AG09319 (cell line): ENCODE measurements at regions not wholly inside any gene's neighbourhood (a gene's known extent, or its start where the extent isn't known, plus 50 kb on each side); places are given as distances from the start of the nearest gene placed in this dataset.

Experiments
- DNase-seq: peaks from one replicate; pipeline ENCODE4 v3.0.0-alpha.2; 2010; ENCODE audit warnings: low read depth; ENCODE audit errors: extremely low read depth
- CTCF ChIP-seq: IDR thresholded peaks from 2 replicates; pipeline ENCODE4 v1.5.1; 2011; ENCODE audit warnings: low read depth, mild to moderate bottlenecking, inconsistent platforms, low read length, moderate library complexity

- no peak for DNase-seq
- no peak for TF ChIP-seq CTCF
Observed at GRCh38 chr18:51371929-51372328, 174.4 kb upstream of the MEX3C start.

GRCh38 chr18:51382081-51382480 is 184.6 kb upstream of the MEX3C start:
- no peak for DNase-seq
- no peak for TF ChIP-seq CTCF

GRCh38 chr18:51383116-51383515 is 185.6 kb upstream of the MEX3C start:
- no peak for TF ChIP-seq CTCF
- no peak for DNase-seq

- no peak for TF ChIP-seq CTCF
- DNase-seq: no peak
Observed at GRCh38 chr18:51383711-51384110, 186.2 kb upstream of the MEX3C start.

GRCh38 chr18:51385270-51385669 is 187.8 kb upstream of the MEX3C start:
- no peak for DNase-seq
- no peak for TF ChIP-seq CTCF

GRCh38 chr18:51390702-51391101 is 193.2 kb upstream of the MEX3C start:
- TF ChIP-seq CTCF: no peak
- DNase-seq: no peak

- TF ChIP-seq CTCF: no peak
- DNase-seq: no peak
Observed at GRCh38 chr18:51391215-51391614, 193.7 kb upstream of the MEX3C start.

GRCh38 chr18:51391731-51392130 is 194.2 kb upstream of the MEX3C start:
- DNase-seq: no peak

More at GRCh38 chr18:51391731-51392130, 194.2 kb upstream of the MEX3C start:
- no peak for TF ChIP-seq CTCF
